Mesenchymal stem cell (in vitro differentiated cells and primary cell): ENCODE measurements at regions not wholly inside any gene's neighbourhood (a gene's known extent, or its start where the extent isn't known, plus 50 kb on each side); places are given as distances from the start of the nearest gene placed in this dataset.

Experiments used
- DNase-seq: peaks from one replicate; pipeline ENCODE4 v3.0.0-alpha.2; 2013
- H2AFZ ChIP-seq: one replicate; pipeline ENCODE4 v1.6.1; 2013; ENCODE audit warnings: low read depth, mild to moderate bottlenecking, control low read depth, inconsistent platforms, low read length, moderate library complexity
- H2AK5ac ChIP-seq: 2 replicates; pipeline ENCODE4 v1.6.1; 2013; ENCODE audit warnings: low read length, moderate library complexity, mild to moderate bottlenecking, inconsistent platforms; ENCODE audit not compliant: severe bottlenecking
- H2BK120ac ChIP-seq: one replicate; pipeline ENCODE4 v1.6.1; 2013; ENCODE audit warnings: low read depth, mild to moderate bottlenecking, inconsistent platforms, low read length, moderate library complexity
- H2BK12ac ChIP-seq, 2 experiments: one replicate each; pipeline ENCODE4 v1.6.1; 2013; ENCODE audit warnings: inconsistent platforms in 2 of 2, low read length in 2 of 2, mild to moderate bottlenecking in 2 of 2, moderate library complexity in 2 of 2, control low read depth in 1 of 2
- H2BK15ac ChIP-seq: one replicate; pipeline ENCODE4 v1.6.1; 2013; ENCODE audit warnings: mild to moderate bottlenecking, low read depth, inconsistent platforms; ENCODE audit not compliant: poor library complexity, severe bottlenecking
- H2BK5ac ChIP-seq: 2 replicates; pipeline ENCODE4 v1.6.1; 2013; ENCODE audit warnings: low read depth, mild to moderate bottlenecking, low read length, control low read depth, inconsistent platforms; ENCODE audit not compliant: poor library complexity, severe bottlenecking
- H3K14ac ChIP-seq, 2 experiments: one replicate each; pipeline ENCODE4 v1.6.1; 2013; ENCODE audit warnings: inconsistent platforms in 2 of 2, low read length in 2 of 2, control low read depth in 1 of 2, mild to moderate bottlenecking in 1 of 2, moderate library complexity in 1 of 2
- H3K18ac ChIP-seq, 2 experiments: one replicate each; pipeline ENCODE4 v1.6.1; 2013; ENCODE audit warnings: inconsistent platforms in 2 of 2, low read length in 2 of 2, control low read depth in 1 of 2, low read depth in 1 of 2, mild to moderate bottlenecking in 1 of 2
- H3K23ac ChIP-seq, 2 experiments: one replicate each; pipeline ENCODE4 v1.6.1; 2013; ENCODE audit warnings: inconsistent platforms in 2 of 2, low read length in 2 of 2, mild to moderate bottlenecking in 2 of 2, moderate library complexity in 2 of 2, control low read depth in 1 of 2
- H3K27ac ChIP-seq: 2 replicates; pipeline ENCODE4 v1.5.1; 2013; ENCODE audit warnings: mild to moderate bottlenecking, moderate library complexity, low read length, control low read depth, inconsistent platforms; ENCODE audit not compliant: poor library complexity, severe bottlenecking
- H3K27me3 ChIP-seq, 2 experiments: 2 replicates each; pipeline versions ENCODE4 v1.6.1 to v1.7.0; 2013; ENCODE audit warnings: low read length in 2 of 2, mild to moderate bottlenecking in 2 of 2, moderate library complexity in 2 of 2, control low read depth in 1 of 2, inconsistent platforms in 1 of 2; ENCODE audit not compliant: control insufficient read depth in 1 of 2, insufficient read depth in 1 of 2
- H3K36me3 ChIP-seq, 2 experiments: 2 replicates each; pipeline versions ENCODE4 v1.6.1 to v1.7.0; 2013; ENCODE audit warnings: low read length in 2 of 2, control low read depth in 1 of 2, inconsistent platforms in 1 of 2, low read depth in 1 of 2, mild to moderate bottlenecking in 1 of 2; ENCODE audit not compliant: insufficient read depth in 2 of 2, control insufficient read depth in 1 of 2
- H3K4ac ChIP-seq, 2 experiments: one replicate each; pipeline ENCODE4 v1.6.1; 2013; ENCODE audit warnings: inconsistent platforms in 2 of 2, low read length in 2 of 2, mild to moderate bottlenecking in 2 of 2, moderate library complexity in 2 of 2, control low read depth in 1 of 2, low read depth in 1 of 2
- H3K4me1 ChIP-seq: 2 replicates; pipeline ENCODE4 v1.6.1; 2013; ENCODE audit warnings: low read depth, low read length, control low read depth; ENCODE audit not compliant: control insufficient read depth, insufficient read depth
- H3K4me2 ChIP-seq: 2 replicates; pipeline ENCODE4 v1.6.1; 2013; ENCODE audit warnings: low read length, mild to moderate bottlenecking, inconsistent platforms; ENCODE audit not compliant: poor library complexity, severe bottlenecking
- H3K4me3 ChIP-seq, 2 experiments: 2 replicates each; pipeline versions ENCODE4 v1.5.1 to v1.7.0; 2013; ENCODE audit warnings: low read length in 2 of 2, mild to moderate bottlenecking in 2 of 2, control low read depth in 1 of 2, low read depth in 1 of 2; ENCODE audit not compliant: insufficient read depth in 1 of 2
- H3K79me1 ChIP-seq: replicated peaks from 2 replicates; pipeline ENCODE4 v1.6.1; 2013; ENCODE audit warnings: mild to moderate bottlenecking, control low read depth, low read length, inconsistent platforms; ENCODE audit not compliant: poor library complexity, severe bottlenecking
- H3K9ac ChIP-seq: 2 replicates; pipeline ENCODE4 v1.7.0; 2013; ENCODE audit warnings: mild to moderate bottlenecking, low read length, moderate library complexity
- H3K9me3 ChIP-seq: 2 replicates; pipeline ENCODE4 v1.7.0; 2013; ENCODE audit warnings: mild to moderate bottlenecking, low read length; ENCODE audit not compliant: control insufficient read depth
- H4K8ac ChIP-seq: one replicate; pipeline ENCODE4 v1.6.1; 2013; ENCODE audit warnings: inconsistent platforms, mild to moderate bottlenecking, low read length, moderate library complexity
- H4K91ac ChIP-seq: one replicate; pipeline ENCODE4 v1.6.1; 2013; ENCODE audit warnings: mild to moderate bottlenecking, low read length, inconsistent platforms
- WGBS: methylation state at CpG from one replicate; pipeline ENCODE4 v1.1.7; 2013; ENCODE audit warnings: mixed read lengths; 5-methylcytosine and 5-hydroxymethylcytosine counted together

- WGBS = 55% methylated on average over 2 of the region's 2 CpGs
- Histone ChIP-seq H3K79me1 (no peaks in the 10 kb centered on the region), H4K91ac (no peak overlapping the region), H3K4me3 (no peak overlapping the region), H3K4me1 (no peaks in the 10 kb centered on the region), H4K8ac (no peak overlapping the region), H3K14ac (no peak overlapping the region), H2AFZ (no peak overlapping the region), H3K9me3 (no peaks in the 10 kb centered on the region), H2AK5ac (no peak overlapping the region), H2BK120ac (no peak overlapping the region), H3K18ac (no peak overlapping the region), H3K27me3 (peaks cover 0 to 4% of the 10 kb centered on the region in 2 experiments), H3K36me3 (no peaks in the 10 kb centered on the region), H3K4ac (no peak overlapping the region), H3K27ac (no peak overlapping the region), H2BK5ac (no peak overlapping the region), H2BK12ac (no peak overlapping the region), H2BK15ac (no peak overlapping the region), H3K23ac (no peak overlapping the region), H3K9ac (no peak overlapping the region), H3K4me2 (no peak overlapping the region)
- DNase-seq = no peak
Observed at GRCh38 chr5:175052351-175052750, 328.0 kb downstream of the MSX2 start.

GRCh38 chr5:175047048-175047447 lies 322.7 kb downstream of the MSX2 start:
- Histone ChIP-seq H2BK12ac (no peak overlapping the region), H3K14ac (no peak overlapping the region), H3K9ac (no peak overlapping the region), H3K79me1 (no peaks in the 10 kb centered on the region), H3K18ac (no peak overlapping the region), H2BK5ac (no peak overlapping the region), H2BK15ac (no peak overlapping the region), H3K23ac (no peak overlapping the region), H3K4me1 (no peaks in the 10 kb centered on the region), H3K4me2 (no peak overlapping the region), H2BK120ac (no peak overlapping the region), H2AK5ac (no peak overlapping the region), H3K27me3 (peaks cover 0 to 4% of the 10 kb centered on the region in 2 experiments), H3K36me3 (no peaks in the 10 kb centered on the region), H2AFZ (no peak overlapping the region), H3K4ac (no peak overlapping the region), H3K9me3 (no peaks in the 10 kb centered on the region), H4K91ac (no peak overlapping the region), H3K27ac (no peak overlapping the region), H4K8ac (no peak overlapping the region), H3K4me3 (no peak overlapping the region)
- WGBS = 5% methylated on average over 1 of the region's 1 CpG
- no peak for DNase-seq

- no peaks in the 10 kb centered on the region for H3K36me3 ChIP-seq
- H3K9me3 ChIP-seq = no peaks in the 10 kb centered on the region
- no peak overlapping the region for H4K8ac ChIP-seq
- DNase-seq = no peak
- no peak overlapping the region for H3K23ac ChIP-seq
- no peak overlapping the region for H3K27ac ChIP-seq
- H3K4me2 ChIP-seq = no peak overlapping the region
- no peaks in the 10 kb centered on the region for H3K79me1 ChIP-seq
- no peak overlapping the region for H3K4ac ChIP-seq
- peaks cover 0 to 7% of the 10 kb centered on the region in 2 experiments for H3K27me3 ChIP-seq
- no peak overlapping the region for H3K4me3 ChIP-seq
- H2AFZ ChIP-seq = no peak overlapping the region
- no peak overlapping the region for H2BK120ac ChIP-seq
- no peaks in the 10 kb centered on the region for H3K4me1 ChIP-seq
- H4K91ac ChIP-seq = no peak overlapping the region
- no peak overlapping the region for H2AK5ac ChIP-seq
- H2BK12ac ChIP-seq = no peak overlapping the region
- WGBS = 93% methylated on average over 2 of the region's 5 CpGs
- no peak overlapping the region for H3K9ac ChIP-seq
- no peak overlapping the region for H3K14ac ChIP-seq
- no peak overlapping the region for H2BK15ac ChIP-seq
- H3K18ac ChIP-seq = no peak overlapping the region
- no peak overlapping the region for H2BK5ac ChIP-seq
Observed at GRCh38 chr5:175045820-175046219, 321.4 kb downstream of the MSX2 start.

- no peak for DNase-seq
- H3K9ac ChIP-seq = no peak overlapping the region
- no peak overlapping the region for H2BK15ac ChIP-seq
- no peak overlapping the region for H3K4ac ChIP-seq
- peaks cover 15% of the 10 kb centered on the region for H3K9me3 ChIP-seq
- H3K4me1 ChIP-seq = no peaks in the 10 kb centered on the region
- H2AFZ ChIP-seq = no peak overlapping the region
- no peaks in the 10 kb centered on the region for H3K36me3 ChIP-seq
- H3K79me1 ChIP-seq = no peaks in the 10 kb centered on the region
- no peak overlapping the region for H2BK120ac ChIP-seq
- H3K27ac ChIP-seq = no peak overlapping the region
- no peak overlapping the region for H3K4me3 ChIP-seq
- H3K23ac ChIP-seq = no peak overlapping the region
- H4K8ac ChIP-seq = no peak overlapping the region
- 89% methylated on average over 2 of the region's 2 CpGs for WGBS
- no peak overlapping the region for H2AK5ac ChIP-seq
- peaks cover 0 to 6% of the 10 kb centered on the region in 2 experiments for H3K27me3 ChIP-seq
- H3K18ac ChIP-seq = no peak overlapping the region
- no peak overlapping the region for H4K91ac ChIP-seq
- no peak overlapping the region for H2BK12ac ChIP-seq
- H2BK5ac ChIP-seq = no peak overlapping the region
- no peak overlapping the region for H3K4me2 ChIP-seq
- H3K14ac ChIP-seq = no peak overlapping the region
Observed at GRCh38 chr5:175037820-175038219, 313.4 kb downstream of the MSX2 start.
